GM19238 (cell line): ENCODE measurements at regions not wholly inside any gene's neighbourhood (a gene's known extent, or its start where the extent isn't known, plus 50 kb on each side); places are given as distances from the start of the nearest gene placed in this dataset.
"Not testable (repeated sequence)": the region's sequence is repeated elsewhere in the genome, so short reads cannot be mapped to it uniquely, and the experiment has no call there.

ENCODE experiments used
- DNase-seq: peaks from one replicate; pipeline ENCODE4 v3.0.0; 2011; ENCODE audit warnings: low spot score; ENCODE audit not compliant: insufficient read length

GRCh38 chr1:232355162-232356006 lies 274.5 kb downstream of the SIPA1L2 start:
- DNase-seq, result no peak

GRCh38 chr1:232353001-232353400 lies 276.9 kb downstream of the SIPA1L2 start:
- no peak for DNase-seq

GRCh38 chr1:232352366-232352765 lies 277.6 kb downstream of the SIPA1L2 start:
- no peak for DNase-seq

- DNase-seq, result no peak
Measured at GRCh38 chr1:232351335-232351734, 278.6 kb downstream of the SIPA1L2 start.

GRCh38 chr1:232346844-232347243 lies 283.1 kb downstream of the SIPA1L2 start:
- no peak for DNase-seq

- DNase-seq, result no peak
Measured at GRCh38 chr1:232344791-232345399, 285.0 kb downstream of the SIPA1L2 start.

GRCh38 chr1:232344186-232344585 lies 285.7 kb downstream of the SIPA1L2 start:
- not testable (repeated sequence) for DNase-seq

GRCh38 chr1:232340446-232340845 lies 289.5 kb downstream of the SIPA1L2 start:
- no peak for DNase-seq

GRCh38 chr1:232339073-232339472 lies 290.9 kb downstream of the SIPA1L2 start:
- no peak for DNase-seq

- no peak for DNase-seq
Measured at GRCh38 chr1:232335741-232336293, 294.1 kb downstream of the SIPA1L2 start.

- no peak for DNase-seq
Measured at GRCh38 chr1:232335261-232335660, 294.7 kb downstream of the SIPA1L2 start.

GRCh38 chr1:232334811-232335210 lies 295.1 kb downstream of the SIPA1L2 start:
- DNase-seq, result no peak

- no peak for DNase-seq
Measured at GRCh38 chr1:232334246-232334645, 295.7 kb downstream of the SIPA1L2 start.

GRCh38 chr1:232333419-232333767 lies 296.5 kb downstream of the SIPA1L2 start:
- DNase-seq, result no peak

GRCh38 chr1:232332710-232333418 lies 297.1 kb downstream of the SIPA1L2 start:
- not testable (repeated sequence) for DNase-seq

- DNase-seq, result no peak
Measured at GRCh38 chr1:232329103-232329813, 300.7 kb downstream of the SIPA1L2 start.

- no peak for DNase-seq
Measured at GRCh38 chr1:232328486-232329102, 301.3 kb downstream of the SIPA1L2 start.

- no peak for DNase-seq
Measured at GRCh38 chr1:232327899-232328298, 302.0 kb downstream of the SIPA1L2 start.

GRCh38 chr1:232327269-232327668 lies 302.7 kb downstream of the SIPA1L2 start:
- DNase-seq, result no peak

GRCh38 chr1:232322162-232322734 lies 307.7 kb downstream of the SIPA1L2 start:
- no peak for DNase-seq
